SU-DHL-6 (cell line): ENCODE measurements at regions not wholly inside any gene's neighbourhood (a gene's known extent, or its start where the extent isn't known, plus 50 kb on each side); places are given as distances from the start of the nearest gene placed in this dataset.

Source experiments
- CTCF ChIP-seq: fragments of 200-600 bp; sonication (generic); IDR thresholded peaks from one replicate; pipeline ENCODE4 v1.5.1; 2017; ENCODE audit warnings: antibody characterized with exemption, mild to moderate bottlenecking, low read length, moderate library complexity; ENCODE audit not compliant: insufficient read depth, poor library complexity, severe bottlenecking
- EZH2phosphoT487 ChIP-seq: fragments of 200-600 bp; sonication (generic), shearing (Covaris generic); conservative IDR thresholded peaks from 2 replicates; pipeline ENCODE4 v1.6.1; 2018; ENCODE audit warnings: mild to moderate bottlenecking, antibody characterized with exemption, low read length, moderate library complexity, mixed read lengths

DNA sequence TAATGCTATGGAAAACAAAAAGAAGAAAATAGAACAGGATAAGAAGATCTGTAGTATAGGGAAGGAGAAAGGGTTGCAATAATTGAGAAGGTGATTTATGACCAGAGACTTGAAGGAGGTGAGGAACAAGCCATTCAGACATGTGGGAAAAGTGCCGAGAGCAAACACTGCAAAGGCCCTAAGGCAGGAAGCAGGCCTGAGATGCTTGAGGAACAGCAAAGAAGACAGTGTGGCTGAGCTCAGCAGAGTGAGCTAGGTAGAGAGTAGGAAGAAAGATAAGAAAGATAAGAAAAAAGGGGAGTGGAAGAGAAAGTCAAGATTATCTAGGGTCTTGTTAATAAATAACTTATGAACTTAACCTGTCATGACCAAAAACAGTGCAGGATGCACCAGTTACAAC is 671.8 kb downstream of the RPS29 start:
- TF ChIP-seq EZH2phosphoT487 = no peak
- TF ChIP-seq CTCF = no peak
